GM18505 (cell line): ENCODE measurements at regions not wholly inside any gene's neighbourhood (a gene's known extent, or its start where the extent isn't known, plus 50 kb on each side); places are given as distances from the start of the nearest gene placed in this dataset.
"Not testable (repeated sequence)": the region's sequence is repeated elsewhere in the genome, so short reads cannot be mapped to it uniquely, and the experiment has no call there.

Experiments used
- ATAC-seq: cut with Tn5 transposase; IDR thresholded peaks from one replicate; pipeline ENCODE4 v1.9.1; 2021; ENCODE audit not compliant: unreplicated experiment

DNA sequence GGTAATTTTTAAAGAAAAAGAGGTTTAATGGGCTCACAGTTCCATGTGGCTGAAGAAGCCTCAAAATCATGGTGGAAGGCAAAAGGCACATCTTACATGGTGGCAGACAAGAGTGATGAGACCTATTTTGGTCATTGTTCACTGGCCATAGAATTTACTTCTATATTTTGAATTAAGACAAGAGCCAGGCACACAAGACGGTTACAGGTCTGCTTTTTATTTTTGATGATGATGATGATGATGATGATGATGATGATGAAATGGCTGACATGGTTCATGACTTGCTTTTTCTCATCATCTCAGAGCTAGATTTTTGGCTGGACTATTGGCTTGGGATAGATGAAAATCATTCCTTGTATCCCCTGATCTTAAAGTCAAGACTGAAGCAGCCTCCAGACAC lies 229.3 kb downstream of the OTOP1 start:
- ATAC-seq = not testable (repeated sequence)

DNA sequence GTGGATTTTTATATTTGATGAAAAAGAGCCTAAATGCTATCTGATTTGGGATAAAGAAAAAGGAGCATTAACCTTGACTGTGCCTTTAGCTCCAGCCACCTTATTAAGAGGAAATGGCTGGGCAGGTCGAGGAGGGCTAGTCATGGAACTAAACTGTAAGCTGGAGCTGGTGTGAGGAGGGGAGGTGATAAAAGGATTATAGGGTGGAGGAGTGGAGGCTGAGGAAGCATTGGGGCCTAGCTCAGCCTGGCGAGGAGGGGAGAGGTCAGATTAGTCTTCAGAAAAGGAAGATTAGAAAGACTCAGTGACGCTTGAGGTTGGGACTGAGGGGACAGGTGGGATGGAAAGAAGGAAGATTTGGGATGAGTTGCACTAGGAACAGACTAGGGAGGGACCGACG lies 222.7 kb downstream of the OTOP1 start:
- not testable (repeated sequence) for ATAC-seq

DNA sequence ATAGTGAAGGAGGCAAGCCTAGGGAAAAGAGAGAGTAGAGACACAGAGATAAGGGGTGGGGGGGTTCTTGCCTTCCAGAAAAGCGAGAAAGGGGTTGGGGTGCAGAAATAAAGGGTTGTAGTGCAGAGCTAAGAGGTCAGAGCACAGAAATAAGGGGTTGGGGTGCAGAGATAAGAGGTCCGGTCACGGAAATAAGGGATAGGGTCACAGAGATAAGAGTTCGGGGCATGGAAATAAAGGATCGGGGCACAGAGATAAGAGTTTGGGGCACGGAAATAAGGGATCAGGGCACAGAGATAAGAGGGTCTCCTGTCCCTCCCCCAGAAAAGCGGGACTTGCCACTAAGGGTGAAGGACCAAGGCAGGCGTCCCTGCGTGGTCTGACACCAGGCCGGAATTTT lies 222.0 kb downstream of the OTOP1 start:
- ATAC-seq = not testable (repeated sequence)

DNA sequence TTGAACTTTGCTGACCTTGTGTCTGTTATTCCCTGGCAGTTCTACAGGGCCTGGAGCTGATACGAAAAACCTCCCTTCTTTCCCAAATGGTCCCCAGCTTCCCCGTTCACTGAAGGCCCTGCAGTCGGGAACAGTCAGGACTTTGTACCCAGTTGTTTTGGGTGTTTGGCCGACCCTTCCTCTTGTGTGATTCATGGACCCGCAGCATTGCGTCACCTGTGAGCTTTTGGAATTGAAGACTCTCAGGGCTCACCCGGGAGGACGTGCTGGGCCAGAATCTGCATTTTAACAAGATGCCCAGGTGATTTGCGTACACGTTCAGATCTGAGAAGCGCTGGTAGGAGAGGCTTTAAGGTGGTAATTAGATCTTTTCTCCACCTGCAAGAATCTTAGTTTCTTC lies 220.4 kb downstream of the OTOP1 start:
- not testable (repeated sequence) for ATAC-seq

GRCh38 chr4:4019071-4019470 lies 207.7 kb downstream of the OTOP1 start:
- not testable (repeated sequence) for ATAC-seq

- ATAC-seq = not testable (repeated sequence)
Measured at GRCh38 chr4:4021161-4021560, 205.6 kb downstream of the OTOP1 start.

GRCh38 chr4:4026708-4027107 lies 200.0 kb downstream of the OTOP1 start:
- ATAC-seq = not testable (repeated sequence)

GRCh38 chr4:4028752-4029151 lies 198.0 kb downstream of the OTOP1 start:
- ATAC-seq = not testable (repeated sequence)

- not testable (repeated sequence) for ATAC-seq
Measured at GRCh38 chr4:4030509-4030908, 196.2 kb downstream of the OTOP1 start.

DNA sequence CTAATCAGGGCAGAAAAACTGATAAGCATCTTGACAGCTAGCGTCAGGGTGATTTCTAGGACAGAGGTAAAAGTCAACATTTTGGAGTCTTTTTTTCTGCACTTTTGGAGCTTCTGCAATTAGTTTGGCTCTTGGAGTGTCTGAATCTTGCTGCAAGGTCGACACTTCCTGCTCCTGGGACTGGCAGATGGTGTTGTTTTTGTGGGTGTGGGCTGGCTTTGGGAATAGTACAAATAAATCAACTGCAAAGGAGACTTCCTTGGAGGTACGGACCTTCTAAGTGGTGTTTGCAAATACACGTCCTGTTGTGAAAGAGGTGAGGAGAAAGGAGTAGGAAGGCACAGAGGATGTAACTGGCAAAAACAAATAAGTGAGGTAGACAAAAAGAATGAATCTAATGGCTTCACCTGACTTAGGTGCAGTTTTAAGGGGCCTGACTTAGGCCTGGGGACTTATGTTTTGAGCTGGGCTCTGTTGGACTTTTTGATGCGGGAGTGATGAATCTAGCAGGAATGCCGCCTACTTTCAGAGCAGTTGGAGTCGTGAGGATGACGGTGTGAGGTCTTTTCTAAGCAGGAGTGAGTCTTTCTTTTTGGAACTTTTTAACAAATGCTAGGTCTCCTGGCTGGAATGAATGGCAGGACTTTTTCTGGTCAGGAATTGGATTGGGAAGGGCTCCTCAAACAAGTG lies 195.1 kb downstream of the OTOP1 start:
- ATAC-seq = not testable (repeated sequence)

DNA sequence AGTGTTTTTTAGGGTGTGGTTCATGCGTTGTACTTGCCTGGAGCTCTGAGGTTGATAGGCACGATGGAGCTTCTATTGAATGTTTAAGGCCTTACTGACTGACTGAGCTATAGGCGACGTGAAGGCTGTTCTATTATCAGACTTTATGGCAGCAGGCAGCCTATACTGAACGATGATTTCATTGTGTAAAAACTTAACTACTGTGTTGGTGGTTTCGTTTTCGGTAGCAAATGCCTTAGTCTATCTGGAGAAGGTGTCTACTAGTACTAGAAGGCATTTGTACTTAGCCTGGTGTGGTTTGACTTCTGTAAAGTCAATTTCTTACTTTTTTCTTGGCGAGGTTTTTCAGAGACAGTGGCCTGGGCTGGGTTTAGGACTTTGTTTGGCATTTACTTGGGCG lies 194.4 kb downstream of the OTOP1 start:
- ATAC-seq = not testable (repeated sequence)

GRCh38 chr4:4032801-4033605 lies 193.7 kb downstream of the OTOP1 start:
- ATAC-seq = not testable (repeated sequence)

GRCh38 chr4:4037399-4038138 lies 189.2 kb downstream of the OTOP1 start:
- not testable (repeated sequence) for ATAC-seq

GRCh38 chr4:4045823-4046222 lies 180.9 kb downstream of the OTOP1 start:
- not testable (repeated sequence) for ATAC-seq

DNA sequence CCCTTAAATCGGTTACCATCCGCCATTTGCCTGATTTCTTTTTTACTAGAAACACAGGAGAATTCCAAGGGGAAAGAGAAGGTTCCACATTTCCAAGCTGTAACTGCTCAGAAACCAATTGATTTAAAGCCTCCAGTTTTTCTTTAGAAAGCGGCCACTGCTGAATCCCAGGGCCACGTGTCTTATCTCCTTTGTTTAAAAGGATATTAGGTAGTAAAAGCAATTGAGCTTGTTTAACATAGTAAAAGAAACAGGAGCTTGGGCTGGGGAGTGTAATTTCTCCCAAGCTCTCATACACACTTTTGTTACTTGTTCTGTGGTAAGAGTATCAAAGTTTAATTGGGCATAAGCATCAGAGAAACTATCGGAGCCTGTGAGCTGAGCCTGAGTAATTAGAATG lies 180.0 kb downstream of the OTOP1 start:
- not testable (repeated sequence) for ATAC-seq

DNA sequence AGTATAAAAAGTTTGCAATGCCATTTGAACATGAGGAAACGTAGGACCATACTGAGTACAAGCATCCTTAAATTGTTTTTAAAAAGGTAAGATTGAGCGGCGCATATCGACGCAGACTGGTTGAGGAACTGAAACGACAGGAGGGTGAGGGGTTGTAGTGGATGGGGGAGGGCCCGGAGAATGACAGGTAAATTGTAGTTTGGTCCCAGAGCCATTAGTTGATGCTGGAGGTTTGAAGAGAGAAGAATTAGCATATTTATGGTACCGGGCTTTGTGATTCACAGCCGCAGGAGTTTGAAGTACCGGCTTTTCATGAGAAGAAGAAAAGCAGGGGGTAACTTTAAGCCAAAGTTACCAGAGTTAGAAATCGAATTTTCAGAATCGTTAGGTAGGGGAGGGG lies 179.5 kb downstream of the OTOP1 start:
- ATAC-seq = not testable (repeated sequence)

DNA sequence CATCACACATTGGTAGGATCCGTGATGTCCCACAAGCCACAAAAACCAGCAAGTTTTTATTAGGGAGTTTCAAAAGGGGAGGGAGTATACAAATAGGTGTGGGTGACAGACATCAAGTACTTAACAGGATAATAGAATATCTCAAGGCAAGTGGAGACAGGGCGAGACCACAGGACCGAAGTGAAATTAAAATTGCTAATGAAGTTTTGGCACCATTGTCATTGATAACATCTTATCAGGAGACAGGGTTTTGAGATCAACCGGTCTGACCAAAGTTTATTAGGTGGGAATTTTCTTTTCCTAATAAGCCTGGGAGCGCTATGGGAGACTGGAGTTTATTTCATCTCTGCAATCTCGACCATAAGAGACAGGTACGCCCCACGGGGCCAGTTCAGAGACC lies 178.5 kb downstream of the OTOP1 start:
- ATAC-seq = not testable (repeated sequence)

DNA sequence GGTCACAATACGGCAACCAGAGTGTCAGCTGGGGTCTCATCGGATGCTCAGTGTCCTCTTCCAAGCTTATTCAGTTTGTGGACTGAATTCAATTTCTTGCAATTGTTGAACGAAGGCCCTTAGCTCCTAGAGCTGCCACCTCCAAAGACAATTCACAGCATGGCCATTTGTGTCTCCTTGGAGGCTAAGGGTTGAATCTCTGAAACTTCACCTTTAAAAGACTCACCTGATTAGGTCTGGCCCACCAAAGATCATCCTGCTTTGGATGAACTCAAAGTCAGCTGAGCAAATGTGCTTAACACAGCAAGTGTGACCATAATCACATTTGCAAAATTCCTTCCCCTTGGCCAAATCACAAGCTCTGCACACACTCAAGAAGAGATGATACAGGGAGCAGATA lies 175.9 kb downstream of the OTOP1 start:
- not testable (repeated sequence) for ATAC-seq

GRCh38 chr4:4052933-4053332 lies 173.8 kb downstream of the OTOP1 start:
- not testable (repeated sequence) for ATAC-seq

DNA sequence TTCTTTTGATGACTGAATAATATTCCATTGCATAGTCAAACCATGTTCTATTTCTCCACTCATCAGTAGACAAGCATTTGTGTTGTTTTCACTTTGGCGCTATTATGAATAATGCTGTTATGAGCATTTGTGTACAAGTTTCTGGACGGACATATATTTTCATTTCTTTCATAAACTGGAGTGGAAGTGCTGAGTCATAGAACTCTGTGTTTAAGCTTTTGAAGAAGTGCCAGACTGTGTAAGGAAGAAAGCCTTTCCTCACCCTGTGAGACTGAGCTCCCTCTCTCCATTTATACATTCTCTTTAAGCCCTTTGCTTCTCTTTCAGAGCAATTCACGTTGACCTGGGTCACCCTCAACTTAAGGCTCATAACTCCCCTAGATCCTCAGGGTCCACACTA lies 169.5 kb downstream of the OTOP1 start:
- ATAC-seq = not testable (repeated sequence)

- not testable (repeated sequence) for ATAC-seq
Measured at GRCh38 chr4:4084171-4084570, 142.6 kb downstream of the OTOP1 start.
